ENCODE measurements at regions not wholly inside any gene's neighbourhood (a gene's known extent, or its start where the extent isn't known, plus 50 kb on each side); places are given as distances from the start of the nearest gene placed in this dataset.

- no peak for TF ChIP-seq CTCF (IDR thresholded peaks at IDR 0.05)
- no peak for TF ChIP-seq POLR2A (IDR thresholded peaks at IDR 0.05)
These were observed 426.6 kb downstream of the PMP22 start for GRCh38 chr17:14838567-14838966.
